Fibroblast of peridontal ligament (primary cell): ENCODE measurements at regions not wholly inside any gene's neighbourhood (a gene's known extent, or its start where the extent isn't known, plus 50 kb on each side); places are given as distances from the start of the nearest gene placed in this dataset.

Experiments used
- DNase-seq: peaks from one replicate; pipeline ENCODE4 v3.0.0-alpha.2; 2010; ENCODE audit errors: extremely low read depth

DNA sequence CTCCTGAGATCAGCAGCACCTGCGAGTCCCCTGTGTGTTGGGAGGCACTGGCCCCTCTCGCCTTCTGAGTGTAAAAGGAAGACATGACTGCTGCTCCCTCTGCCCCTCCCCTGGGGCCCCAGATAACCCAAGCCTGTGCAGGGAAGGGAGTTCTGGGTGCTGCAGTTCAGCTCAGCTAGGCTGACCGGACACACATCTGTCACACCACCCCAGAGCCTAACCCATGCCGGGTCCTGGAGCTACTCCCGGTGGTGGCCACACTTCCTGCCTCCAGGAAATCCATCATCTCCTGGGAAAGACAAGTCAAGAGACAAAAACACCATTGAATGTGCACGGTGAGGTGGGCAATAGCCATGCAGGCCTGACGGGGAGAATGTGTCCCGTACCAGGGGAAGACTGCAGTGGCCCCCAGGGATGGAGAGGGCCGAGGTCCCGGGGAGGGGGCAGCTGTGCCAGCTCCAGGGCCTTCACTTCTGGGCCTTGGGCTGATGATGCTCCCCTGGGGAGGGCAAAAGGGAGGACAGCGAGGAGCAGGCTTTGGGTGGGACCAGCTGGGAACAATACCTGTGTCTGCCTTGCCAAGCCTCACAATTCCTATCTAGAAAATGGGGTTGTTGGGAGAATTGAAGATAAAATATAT lies 210.6 kb downstream of the TFCP2L1 start:
- DNase-seq, result no peak

DNA sequence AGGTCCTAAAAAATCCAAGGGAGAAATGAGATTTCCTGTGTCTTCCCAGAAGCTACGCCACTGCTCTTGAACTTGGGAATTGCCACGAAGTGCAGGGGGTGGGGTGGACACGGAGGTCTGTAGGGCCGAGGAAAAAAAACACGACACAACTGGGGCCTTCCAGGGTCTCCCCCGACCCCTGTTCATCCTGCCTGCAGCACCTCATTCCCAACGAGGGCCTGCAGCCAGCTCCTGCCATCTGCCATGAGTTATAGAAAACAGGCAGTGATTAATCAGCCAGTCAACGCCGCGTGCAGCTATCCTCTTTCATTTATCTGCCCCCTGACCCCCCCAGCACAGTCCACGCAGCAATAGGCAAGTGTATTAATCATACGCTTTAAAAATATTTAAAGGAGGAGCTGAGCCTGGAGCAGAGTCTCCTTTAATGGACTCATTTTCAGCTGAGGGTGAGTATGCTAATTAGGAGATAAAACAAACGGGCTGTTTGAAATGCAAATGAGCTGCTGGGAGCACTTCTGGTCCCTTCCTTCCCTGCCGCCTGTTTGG lies 209.9 kb downstream of the TFCP2L1 start:
- DNase-seq, result peak; percentile 75

DNA sequence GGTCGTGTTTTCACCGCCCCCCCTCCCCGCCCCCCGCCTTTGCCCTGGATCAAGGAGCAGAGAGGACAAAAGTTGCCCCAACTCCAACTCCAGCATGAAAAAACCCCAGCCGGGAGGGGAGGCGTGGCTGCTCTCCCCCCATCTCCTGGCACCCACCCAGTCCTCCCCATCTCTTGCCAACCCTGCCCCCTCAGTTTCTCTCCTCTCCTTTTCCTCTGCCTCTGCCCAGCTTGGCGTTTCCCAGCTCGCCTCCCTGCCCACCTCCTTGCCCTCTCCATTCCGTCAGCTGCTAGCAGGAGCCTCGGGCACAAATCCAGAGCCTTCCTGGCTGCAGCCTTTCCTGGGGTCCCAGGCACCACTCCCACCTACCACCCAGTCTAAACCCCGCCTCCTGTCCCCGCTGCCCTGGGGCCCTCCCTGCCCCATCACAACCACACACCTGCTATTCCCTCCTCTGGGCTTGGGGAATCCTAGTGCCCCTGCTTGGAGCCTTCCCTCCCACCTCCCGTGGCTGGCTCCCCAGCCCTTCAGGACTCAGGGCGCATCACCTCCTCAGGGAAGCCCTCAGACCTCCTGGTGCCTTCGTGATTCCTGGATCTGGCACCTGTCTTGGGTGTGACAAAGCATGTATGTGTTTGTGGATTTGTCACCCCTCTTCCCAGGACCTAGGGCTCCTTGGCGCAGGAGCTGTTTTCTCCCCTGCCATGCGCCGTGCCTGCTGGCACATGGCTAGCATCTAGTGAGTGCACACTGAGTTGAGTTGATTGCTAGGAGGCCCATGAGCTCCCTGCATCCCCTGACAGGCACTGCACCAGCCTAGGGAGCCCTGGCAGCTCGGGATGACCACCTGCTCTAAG lies 209.1 kb downstream of the TFCP2L1 start:
- DNase-seq, result no peak

DNA sequence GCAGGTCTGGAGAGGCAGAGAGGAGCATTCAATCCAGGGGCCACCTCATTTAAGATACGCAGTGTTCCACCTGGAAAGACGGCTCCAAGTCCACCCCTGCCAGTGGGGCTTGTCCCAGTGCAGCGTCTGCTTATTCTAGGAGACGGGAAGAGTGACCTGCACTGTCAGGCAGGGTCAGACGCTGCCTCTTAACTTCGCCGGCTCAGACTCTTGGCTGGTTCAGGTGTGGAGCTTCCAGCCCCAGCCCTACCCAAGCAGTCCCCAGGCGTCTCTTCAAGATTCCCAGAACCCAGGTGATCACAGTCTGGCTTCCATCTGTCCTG lies 208.5 kb downstream of the TFCP2L1 start:
- no peak for DNase-seq

DNA sequence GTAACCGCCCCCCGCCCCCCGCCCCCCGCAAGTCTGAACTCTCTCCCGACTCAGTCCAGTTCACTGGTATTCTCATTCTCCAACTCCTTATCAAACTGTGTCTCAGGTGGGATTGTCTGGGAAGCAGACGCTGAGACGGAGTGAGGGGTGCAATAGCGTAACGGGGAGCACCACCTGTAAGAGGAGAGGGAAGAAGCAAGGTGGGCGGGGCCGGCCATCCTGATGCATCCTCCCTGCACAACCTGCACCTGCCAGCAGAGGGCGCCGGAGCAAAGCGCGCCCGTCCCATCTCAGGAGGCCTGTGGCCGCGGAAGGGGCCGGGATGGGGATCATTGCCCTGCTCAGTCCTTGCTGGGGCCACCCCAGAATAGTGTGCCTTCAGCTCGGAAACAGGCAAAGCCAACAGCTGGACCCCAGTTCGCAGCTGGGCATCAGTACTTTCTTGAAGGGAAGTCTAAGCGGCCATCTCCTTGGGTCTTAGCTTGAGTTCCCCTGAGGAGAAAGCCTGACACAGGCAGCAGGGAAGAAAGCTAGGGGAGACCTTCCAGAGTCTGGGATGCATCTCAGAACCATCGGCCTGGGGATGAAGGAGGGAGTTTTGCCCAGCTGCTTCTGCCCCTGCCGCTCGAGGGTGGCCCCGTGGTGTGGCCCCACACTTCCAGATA lies 208.0 kb downstream of the TFCP2L1 start:
- DNase-seq, result no peak

DNA sequence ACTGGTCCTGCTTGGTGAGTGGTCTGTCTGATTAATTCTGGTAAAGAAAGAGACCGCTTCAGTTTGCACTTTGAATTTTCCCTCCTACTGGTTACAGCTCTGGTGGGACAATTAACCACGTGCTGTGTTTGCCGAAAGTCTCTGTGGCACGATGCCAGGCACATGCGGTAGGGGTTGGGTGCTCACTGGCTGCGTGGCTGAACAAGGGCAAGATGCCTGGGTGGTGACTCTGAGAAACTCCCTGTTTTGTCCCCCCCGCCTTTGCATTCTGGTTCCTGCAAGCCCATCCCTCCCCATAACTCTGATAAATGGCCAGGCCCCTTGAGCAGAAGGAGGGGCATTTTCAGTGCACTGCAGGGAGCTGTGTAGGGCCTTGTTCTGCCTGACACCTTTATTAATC lies 206.1 kb downstream of the TFCP2L1 start:
- DNase-seq, result no peak

DNA sequence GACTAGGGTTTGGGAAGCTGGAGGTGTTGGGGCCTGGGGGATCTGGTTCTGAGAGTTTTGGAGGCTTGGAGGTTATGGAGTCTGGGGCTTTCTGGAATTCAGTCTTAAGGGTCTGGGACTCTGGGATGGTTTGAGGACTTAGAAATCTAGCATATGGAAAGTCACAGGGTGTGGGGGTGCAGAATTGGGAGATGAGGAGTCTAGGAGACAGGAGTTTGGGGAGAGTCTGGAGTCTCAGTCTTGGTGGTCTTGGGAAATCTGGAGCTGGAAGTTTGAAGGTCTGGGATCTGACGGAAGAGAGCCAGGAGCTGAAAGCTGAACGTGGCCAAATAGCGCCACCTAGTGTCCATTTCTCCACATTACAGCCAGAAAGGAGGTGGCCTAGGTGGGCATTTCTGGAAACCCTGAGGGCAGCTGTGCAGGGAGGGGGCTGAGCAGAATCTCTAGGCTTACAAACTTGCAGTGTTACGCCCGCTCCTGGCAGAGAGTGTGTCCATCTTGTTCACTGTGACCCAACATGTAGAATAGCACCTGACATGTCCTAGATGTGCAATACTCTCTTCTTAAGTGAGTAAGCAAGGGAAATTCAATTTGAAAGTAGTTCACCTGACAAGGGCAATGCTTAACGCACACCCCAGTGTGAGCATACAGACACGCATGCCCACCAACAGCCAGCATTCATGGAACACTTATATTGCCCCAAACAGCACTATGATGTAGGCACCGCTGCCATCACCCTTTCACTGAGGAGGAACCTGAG lies 204.8 kb downstream of the TFCP2L1 start:
- DNase-seq, result peak; percentile 62

DNA sequence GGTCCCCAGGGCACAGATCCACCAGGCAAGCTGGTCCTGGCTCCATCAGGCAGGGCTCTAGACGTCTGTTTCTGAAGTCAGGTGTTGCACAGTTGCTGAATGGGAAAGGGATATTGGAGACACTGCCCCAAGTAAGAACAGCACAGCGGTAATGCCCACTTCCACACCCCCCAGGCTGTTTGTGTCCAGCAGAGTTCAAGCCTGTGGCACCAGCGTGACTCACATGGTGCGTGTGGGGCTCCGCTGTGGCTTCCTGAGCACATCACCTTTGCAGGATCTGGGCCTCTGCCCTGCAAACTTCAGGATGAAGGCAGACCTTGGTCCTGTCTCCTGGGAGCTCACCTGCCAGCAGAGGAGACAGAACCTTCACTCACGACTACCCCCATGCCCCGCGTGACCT lies 203.3 kb downstream of the TFCP2L1 start:
- no peak for DNase-seq

DNA sequence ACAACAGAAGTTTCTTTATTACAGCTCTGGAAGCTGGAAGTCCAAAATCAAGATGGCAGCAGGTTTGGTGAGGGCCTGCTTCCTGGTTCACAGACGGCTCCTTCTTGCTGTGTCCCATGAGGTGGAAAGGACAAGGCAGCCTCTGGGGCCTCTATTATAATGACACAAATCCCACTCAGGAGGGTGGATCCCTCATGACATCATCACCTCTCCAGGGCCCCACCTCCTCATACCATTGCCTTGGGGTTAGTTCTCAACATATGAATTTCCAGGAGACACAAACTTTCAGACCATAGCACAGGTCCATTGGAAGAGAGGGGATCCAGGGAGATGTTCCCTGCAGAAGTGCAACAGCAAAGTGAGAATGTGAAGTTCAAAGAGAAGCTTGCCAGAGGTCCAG lies 202.8 kb downstream of the TFCP2L1 start:
- DNase-seq, result no peak

DNA sequence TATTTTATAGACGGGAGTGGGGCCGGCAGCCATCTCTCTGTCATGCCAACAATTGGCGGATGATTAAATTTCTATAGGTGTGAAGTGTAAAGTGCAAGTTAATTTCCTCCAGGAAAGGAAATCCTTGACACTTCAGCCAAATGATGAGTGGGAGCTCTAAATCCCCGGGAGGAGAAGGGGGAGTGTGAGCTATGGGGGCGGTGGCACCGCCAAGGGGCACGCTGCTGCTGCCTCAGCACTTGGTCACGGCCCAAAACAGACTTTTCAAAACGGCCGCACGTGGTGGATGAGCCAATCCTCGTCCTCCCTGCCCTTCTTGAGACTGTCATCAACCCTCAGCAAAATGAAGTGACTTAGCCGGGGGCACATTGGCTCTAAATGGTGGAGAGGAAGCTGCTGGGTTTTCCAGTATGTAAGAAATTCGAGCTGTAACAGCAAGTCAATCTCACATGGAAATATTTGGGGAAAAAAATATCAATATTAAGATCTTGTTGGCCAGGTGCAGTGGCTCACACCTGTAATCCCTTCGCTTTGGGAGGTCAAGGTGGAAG lies 200.8 kb downstream of the TFCP2L1 start:
- no peak for DNase-seq

DNA sequence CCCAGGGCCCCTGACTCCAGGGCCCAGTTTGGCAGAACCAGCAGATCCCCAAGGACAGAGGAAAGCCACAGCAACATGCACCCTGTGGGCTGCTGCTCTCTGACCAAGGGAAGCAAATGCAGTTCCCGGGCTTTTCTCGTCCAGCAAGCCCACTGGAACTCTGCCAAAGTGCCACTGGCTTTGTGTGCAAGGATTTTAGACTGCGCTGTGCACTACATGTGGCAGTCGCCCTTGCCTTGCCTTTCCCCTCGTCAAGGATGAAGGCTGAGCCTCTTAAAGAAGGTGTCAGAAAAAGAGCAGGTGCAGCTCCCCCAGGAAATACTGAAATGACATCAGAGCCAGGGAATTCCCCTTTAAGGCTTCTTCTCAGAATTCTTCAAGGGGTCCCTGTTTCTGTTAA lies 199.2 kb downstream of the TFCP2L1 start:
- DNase-seq, result no peak

DNA sequence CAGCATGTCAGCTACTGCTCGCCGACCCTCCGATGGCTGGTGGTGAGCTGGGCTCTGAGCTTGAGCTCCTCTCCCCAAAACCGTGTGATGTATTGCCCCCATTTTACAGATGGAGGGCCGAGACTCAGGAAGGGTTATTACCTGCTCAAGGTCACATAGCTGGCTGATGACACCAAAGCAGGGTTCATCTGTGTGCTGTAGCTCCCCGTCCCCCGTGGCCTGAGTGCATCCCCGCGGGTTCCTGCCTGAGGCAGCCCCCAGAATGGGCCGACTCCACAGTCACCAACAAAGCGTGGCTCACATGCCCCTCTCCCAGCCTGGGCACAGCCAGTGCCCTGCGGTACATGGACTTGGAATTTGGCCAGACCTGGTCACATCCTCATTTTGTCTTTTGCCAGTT lies 198.6 kb downstream of the TFCP2L1 start:
- DNase-seq, result no peak

DNA sequence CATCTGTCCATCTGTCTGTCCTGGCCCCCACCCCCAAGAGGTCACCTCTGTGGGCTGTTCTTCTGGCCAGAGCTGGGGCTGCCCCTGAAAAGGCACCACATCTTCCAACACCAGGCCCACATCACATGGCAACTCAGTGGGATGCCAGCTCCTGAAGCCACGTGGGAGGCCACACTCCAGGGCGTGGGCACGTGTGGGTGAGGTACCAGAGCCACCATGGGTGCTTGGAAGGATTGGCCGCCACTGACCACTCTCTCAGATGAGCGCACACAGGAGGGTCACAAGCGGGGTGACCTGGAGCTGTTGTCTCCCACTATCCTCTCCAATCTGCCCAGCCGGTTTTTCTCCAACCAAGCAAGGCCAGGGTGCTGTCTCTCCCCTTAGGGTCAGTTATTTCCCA lies 197.9 kb downstream of the TFCP2L1 start:
- DNase-seq, result no peak

DNA sequence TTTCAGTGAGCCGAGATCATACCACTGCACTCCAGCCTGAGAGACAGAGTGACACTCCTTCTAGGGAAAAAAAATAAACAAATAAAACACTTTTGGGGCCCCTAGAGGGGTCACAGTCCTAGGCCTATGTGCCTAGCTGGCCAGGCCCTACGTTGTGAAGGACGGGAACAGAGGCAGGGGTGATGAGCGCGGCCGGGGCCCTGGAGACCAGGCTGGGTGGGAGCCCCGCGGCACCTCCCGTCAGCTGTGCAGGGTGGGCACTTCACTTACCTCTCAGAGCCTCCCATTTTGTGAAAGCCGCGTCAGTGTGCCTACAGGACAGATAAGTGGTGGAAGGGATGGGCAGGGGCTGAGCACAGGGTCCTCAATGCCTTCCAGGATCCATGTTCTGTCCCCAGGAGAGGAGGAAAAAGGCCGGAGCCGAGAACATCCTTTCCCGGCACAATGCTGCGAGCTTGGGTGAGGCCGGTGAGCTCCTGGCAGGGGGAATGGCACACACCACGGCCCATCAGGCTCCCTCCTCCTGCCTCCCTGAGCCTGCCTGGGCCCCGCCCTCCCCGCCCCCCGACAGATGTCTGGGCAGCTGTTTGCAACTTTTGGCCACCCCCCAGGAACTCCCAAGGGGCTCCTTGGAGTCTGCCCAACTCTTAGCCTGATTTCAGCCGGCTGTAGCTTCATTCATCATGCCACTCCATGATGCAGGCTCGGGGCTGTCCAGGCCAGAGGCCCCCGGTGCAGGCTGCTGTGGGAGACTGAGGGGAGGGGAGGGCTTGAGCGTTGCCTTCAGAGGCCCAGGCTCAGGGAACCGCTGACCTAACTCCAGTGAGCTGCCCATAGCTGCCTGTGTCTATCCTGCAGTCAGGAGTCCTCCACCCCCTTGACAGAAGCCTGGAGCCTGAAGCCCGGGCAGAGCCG lies 196.5 kb downstream of the TFCP2L1 start:
- peak; percentile 73 for DNase-seq

DNA sequence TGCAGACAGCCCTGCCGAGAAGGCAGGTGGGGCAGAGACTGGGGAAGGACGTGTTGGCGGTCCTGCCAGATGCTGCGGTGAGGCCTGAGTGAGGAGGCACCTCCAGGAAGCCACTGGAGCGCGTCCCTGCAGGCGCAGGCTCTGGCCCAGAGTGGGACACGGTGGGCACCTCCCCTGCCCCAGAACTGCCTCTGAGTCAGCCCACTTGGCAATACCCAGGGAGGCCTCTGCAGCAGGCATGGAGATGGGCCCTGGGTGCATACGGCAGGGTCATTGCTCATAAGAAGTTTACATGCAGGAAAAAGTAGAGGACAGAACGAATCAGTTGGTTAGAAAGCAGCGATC lies 195.9 kb downstream of the TFCP2L1 start:
- DNase-seq, result no peak

DNA sequence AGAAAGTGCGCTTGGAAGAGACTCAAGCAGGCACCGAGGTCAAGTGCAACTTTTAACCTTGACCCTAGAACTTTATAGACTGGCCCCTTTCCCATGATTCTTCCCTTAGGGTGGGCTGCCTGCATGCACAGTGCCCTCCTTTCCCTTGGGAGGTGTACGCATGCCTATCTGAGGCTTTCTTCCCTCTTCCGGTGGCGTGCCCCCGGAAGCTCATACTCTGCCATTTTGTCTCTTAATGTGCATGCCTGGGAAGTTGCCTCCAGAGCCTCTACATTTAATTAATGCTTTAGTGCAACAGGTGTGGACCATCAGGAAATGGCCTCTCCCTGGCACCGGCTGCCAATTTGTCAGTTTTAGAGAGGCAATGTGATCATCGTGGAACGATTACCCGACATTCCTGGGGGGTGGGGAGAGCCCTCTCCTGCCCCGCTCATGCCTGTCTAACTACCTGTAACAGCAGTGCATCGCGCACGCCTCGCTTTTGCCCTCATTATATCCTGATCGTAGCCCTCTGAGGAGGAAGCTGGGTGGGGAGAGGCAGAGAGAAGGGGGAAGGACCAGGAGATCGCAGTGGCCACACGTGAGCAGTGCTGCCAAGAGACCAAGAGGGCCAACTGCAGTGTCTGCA lies 194.8 kb downstream of the TFCP2L1 start:
- DNase-seq, result no peak

DNA sequence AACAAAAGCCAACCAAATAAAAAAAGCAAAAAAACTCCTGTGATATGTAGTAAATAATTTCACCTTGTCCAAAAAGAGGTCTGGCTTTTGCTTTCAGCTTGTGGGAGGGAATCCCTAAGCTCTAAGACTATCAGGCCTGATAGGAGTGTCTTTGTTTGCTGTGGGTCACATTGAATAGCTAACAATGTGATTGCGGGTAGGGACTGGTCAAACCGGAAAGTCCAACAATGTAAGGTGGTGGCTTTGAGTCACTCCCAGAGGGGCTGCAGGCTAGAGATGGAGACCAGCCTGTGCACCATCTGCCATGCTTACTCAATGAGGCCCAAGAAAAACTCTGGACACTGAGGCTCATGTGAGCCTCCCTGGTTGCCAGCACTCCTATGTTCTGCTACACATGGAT lies 192.9 kb downstream of the TFCP2L1 start:
- no peak for DNase-seq

DNA sequence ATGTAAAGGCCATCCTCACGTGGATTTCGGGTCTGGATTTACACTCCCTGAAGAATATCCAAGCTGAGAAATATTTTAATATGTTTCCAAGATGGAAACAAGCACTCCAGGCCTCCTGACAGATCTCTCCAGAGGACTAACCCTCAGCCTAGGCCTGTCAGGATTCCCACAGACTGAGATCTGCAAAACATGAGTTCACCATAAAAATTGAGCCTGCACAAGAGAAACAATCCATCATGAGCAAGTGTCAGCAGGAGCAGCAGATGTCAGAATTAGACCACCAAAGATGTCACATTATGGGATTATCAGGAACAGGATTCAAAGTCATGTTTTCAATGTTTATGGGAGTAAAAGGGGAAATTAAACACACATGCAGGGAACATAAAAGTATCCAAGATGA lies 191.3 kb downstream of the TFCP2L1 start:
- DNase-seq, result no peak

DNA sequence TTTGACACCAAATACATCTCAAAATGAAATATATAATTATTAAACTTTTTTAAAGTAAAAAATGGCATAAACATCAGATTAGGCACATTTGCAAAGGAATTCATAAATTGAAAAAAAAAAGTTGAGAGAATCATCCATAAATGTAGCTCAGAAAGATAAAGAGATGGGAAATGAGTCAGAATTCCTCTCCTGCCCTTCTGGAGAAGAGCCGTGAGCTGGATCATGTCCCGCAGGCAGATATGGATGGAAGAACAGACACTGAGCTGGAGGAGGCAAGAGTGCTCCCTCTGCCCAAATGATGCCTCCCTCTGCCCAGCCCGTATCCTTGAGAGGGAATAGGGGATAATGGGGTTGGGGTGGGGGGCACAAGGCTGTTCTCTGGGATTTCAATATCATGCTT lies 190.9 kb downstream of the TFCP2L1 start:
- DNase-seq, result no peak

DNA sequence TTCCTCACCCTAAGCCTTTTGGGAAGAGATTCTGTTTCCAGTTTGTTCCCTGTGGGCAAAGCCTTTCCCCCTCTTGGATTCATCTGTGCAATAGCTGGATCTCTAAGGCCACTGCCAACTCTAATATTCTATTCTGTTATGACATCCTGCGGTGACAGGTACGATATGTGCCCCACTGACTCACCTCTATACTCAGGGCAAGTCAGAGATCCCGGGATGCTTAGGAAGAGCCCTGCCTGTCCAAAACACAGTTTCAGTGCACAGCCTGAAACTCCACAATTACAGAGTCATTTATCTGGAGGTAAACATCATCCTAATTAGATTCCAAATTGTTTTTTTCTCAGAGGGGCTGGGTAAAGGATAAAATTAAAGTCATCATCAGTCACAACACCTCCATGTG lies 190.2 kb downstream of the TFCP2L1 start:
- DNase-seq, result no peak
